ENCODE measurements at regions not wholly inside any gene's neighbourhood (a gene's known extent, or its start where the extent isn't known, plus 50 kb on each side); places are given as distances from the start of the nearest gene placed in this dataset.

DNA sequence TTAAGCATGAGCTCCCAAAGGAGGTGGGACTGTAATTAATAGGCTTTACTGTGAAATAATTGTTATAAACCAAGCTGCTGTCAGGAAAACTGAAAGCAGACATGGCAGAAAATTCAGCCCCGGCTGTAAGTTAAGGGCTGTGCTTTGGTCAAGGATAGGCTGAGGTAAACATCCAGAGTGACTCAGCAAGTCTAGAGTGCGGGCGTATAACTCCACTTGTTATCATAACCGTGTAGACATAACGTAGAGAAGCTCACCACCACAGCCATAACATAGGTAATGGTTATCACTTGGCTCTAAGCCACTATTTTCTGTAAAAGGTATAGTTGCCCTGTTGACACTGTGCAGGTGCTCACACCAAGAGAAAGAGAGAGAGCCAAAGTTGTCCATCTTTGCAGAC is 316.8 kb downstream of the DCDC2C start:
- TF ChIP-seq, protein P1, sequence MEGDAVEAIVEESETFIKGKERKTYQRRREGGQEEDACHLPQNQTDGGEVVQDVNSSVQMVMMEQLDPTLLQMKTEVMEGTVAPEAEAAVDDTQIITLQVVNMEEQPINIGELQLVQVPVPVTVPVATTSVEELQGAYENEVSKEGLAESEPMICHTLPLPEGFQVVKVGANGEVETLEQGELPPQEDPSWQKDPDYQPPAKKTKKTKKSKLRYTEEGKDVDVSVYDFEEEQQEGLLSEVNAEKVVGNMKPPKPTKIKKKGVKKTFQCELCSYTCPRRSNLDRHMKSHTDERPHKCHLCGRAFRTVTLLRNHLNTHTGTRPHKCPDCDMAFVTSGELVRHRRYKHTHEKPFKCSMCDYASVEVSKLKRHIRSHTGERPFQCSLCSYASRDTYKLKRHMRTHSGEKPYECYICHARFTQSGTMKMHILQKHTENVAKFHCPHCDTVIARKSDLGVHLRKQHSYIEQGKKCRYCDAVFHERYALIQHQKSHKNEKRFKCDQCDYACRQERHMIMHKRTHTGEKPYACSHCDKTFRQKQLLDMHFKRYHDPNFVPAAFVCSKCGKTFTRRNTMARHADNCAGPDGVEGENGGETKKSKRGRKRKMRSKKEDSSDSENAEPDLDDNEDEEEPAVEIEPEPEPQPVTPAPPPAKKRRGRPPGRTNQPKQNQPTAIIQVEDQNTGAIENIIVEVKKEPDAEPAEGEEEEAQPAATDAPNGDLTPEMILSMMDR (IDR thresholded peaks at IDR 0.05; ENCODE audit: insufficient read depth, low read length, poor library complexity, severe bottlenecking): no peak
- Histone ChIP-seq H3K4me3 (ENCODE audit: low read depth, low read length) (no peak overlapping the region), H3K36me3 (ENCODE audit: control insufficient read depth, insufficient read depth, low read length) (no peaks in the 10 kb centered on the region), H3K27me3 (ENCODE audit: control insufficient read depth, insufficient read depth, low read length) (no peaks in the 10 kb centered on the region)
- no peak for DNase-seq (ENCODE audit: low read depth)

DNA sequence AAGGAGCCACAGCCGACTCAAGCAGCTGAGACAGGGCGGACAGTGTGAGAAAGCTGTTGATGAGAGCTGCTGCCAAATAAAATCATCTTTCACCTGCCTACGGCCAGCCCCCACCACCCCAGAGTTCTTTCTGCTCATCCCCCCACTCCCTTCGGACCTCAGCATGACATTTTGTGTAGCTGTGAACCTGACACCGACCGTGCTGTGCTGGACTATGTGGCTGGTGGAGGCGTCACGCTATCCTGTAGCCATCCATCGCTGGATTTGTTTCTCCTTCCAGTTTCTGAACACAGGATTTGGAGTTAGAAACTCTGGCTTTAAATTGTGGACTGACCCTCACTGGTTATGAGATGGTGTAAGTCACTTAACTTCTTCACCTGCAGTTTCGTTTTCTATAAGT is 317.3 kb downstream of the DCDC2C start:
- Histone ChIP-seq H3K27me3 (ENCODE audit: control insufficient read depth, insufficient read depth, low read length) (no peaks in the 10 kb centered on the region), H3K36me3 (ENCODE audit: control insufficient read depth, insufficient read depth, low read length) (no peaks in the 10 kb centered on the region), H3K4me3 (ENCODE audit: low read depth, low read length) (no peak overlapping the region)
- TF ChIP-seq, protein P1 (IDR thresholded peaks at IDR 0.05; ENCODE audit: insufficient read depth, low read length, poor library complexity, severe bottlenecking): no peak
- no peak for DNase-seq (ENCODE audit: low read depth)

DNA sequence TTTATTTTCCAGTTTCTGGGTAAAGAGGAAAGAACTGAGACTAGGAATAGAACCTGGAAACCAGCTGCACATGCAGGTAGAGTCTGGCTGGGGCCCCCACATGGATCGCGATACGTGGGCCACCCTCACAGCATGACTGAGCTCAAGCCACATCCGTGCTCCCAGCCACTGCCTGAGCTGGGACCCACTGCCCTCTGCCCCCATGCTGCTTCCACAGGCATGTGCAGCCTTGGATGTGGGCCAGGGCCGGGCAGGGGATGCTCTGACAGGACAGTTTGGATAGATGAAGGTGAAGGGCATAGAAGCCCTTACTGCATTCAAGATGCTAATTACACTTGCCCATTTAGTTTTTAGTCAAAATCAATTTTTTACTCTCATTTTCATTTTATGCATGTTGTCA is 321.2 kb downstream of the DCDC2C start:
- Histone ChIP-seq H3K27me3 (ENCODE audit: control insufficient read depth, insufficient read depth, low read length) (no peaks in the 10 kb centered on the region), H3K36me3 (ENCODE audit: control insufficient read depth, insufficient read depth, low read length) (no peaks in the 10 kb centered on the region), H3K4me3 (ENCODE audit: low read depth, low read length) (no peak overlapping the region)
- TF ChIP-seq, protein P1 (IDR thresholded peaks at IDR 0.05; ENCODE audit: insufficient read depth, low read length, poor library complexity, severe bottlenecking): no peak
- no peak for DNase-seq (ENCODE audit: low read depth)

DNA sequence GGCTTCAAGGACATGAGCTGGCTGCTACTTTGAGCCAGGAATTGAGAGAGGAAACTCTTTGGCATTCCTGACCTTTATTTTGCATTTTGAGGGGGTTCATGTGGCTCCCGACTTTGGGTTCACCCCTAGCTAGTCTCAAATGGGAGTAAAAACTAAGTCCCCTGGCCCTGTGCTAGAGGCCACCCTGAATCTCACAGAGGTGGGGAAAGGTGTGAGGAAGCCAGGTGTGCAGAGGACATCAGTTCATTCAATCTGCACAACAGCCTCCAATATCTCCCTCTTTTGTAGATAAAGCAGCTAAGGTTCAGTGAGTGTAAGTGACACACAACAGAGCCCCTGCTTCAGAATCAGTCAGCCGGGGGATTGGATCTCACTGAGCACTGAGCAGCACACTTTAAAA is 325.7 kb downstream of the DCDC2C start:
- no peak for DNase-seq (ENCODE audit: low read depth)
- Histone ChIP-seq H3K4me3 (ENCODE audit: low read depth, low read length) (no peak overlapping the region), H3K27me3 (ENCODE audit: control insufficient read depth, insufficient read depth, low read length) (no peaks in the 10 kb centered on the region), H3K36me3 (ENCODE audit: control insufficient read depth, insufficient read depth, low read length) (no peaks in the 10 kb centered on the region)
- TF ChIP-seq, protein P1 (IDR thresholded peaks at IDR 0.05; ENCODE audit: insufficient read depth, low read length, poor library complexity, severe bottlenecking): no peak

DNA sequence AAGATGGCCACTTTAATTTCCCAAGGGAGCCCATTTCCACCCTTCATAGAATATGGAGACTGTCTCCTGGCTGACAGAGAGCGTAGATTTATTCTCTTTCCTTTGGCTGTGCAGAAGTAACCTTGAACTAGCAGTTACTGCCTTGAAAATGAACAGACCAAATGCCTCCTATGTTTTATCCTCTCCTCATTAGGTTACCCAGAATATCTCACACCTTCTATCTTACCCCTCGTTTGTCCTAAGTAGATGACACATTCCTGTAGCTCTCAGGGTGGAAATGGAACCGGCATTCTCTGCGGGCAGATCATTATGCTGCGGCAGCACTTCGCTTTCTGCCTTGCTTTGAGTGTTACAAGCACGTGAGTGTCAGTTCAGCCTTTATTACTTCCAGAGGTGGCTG is 336.5 kb downstream of the DCDC2C start:
- H3K36me3 ChIP-seq (ENCODE audit: control insufficient read depth, insufficient read depth, low read length): no peaks in the 10 kb centered on the region
- no peak for DNase-seq (ENCODE audit: low read depth)
- H3K4me3 ChIP-seq (ENCODE audit: low read depth, low read length): no peak overlapping the region
- H3K27me3 ChIP-seq (ENCODE audit: control insufficient read depth, insufficient read depth, low read length): no peaks in the 10 kb centered on the region
- TF ChIP-seq, protein P1 (IDR thresholded peaks at IDR 0.05; ENCODE audit: insufficient read depth, low read length, poor library complexity, severe bottlenecking): no peak
